ENCODE measurements at regions not wholly inside any gene's neighbourhood (a gene's known extent, or its start where the extent isn't known, plus 50 kb on each side); places are given as distances from the start of the nearest gene placed in this dataset.
"Not testable (repeated sequence)": the region's sequence is repeated elsewhere in the genome, so short reads cannot be mapped to it uniquely, and the experiment has no call there.

DNA sequence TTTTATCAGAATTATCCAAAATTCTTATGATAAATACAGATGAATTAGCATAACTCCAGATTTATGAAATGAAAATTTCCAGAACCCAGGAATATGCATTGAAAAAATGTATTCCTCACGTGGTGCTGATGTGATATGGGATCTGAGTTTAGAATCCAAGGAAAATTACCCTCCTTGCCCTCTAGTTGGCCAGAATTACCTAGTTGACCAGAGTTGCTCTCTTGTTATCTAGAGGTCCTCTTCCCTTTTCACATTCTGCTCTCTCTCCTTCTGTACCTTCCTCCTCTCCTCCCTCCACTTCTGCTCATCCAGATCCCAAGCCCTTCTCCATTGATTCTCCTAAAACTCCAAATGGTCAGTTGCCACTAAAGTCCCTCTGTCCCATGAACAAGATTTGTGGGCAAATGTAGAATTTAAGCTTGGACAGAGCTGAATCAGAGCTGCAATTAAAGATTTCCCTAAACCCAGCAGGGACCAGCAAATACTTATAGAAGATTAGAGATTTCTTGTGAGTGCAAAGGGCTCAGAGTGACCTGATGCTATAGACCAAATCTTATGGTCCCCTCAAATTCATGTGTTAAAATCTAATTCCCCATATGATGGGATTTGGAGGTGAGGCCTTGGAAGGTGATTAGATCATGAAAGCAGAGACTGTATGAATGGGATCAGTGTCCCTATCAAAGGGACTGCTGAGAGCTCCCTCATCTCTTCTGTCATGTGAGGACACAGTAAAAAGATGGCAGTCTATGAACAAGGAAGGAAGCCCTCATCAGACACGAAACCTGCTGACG is 103.2 kb upstream of the IGLL5 start:
- no peak for DNase-seq

DNA sequence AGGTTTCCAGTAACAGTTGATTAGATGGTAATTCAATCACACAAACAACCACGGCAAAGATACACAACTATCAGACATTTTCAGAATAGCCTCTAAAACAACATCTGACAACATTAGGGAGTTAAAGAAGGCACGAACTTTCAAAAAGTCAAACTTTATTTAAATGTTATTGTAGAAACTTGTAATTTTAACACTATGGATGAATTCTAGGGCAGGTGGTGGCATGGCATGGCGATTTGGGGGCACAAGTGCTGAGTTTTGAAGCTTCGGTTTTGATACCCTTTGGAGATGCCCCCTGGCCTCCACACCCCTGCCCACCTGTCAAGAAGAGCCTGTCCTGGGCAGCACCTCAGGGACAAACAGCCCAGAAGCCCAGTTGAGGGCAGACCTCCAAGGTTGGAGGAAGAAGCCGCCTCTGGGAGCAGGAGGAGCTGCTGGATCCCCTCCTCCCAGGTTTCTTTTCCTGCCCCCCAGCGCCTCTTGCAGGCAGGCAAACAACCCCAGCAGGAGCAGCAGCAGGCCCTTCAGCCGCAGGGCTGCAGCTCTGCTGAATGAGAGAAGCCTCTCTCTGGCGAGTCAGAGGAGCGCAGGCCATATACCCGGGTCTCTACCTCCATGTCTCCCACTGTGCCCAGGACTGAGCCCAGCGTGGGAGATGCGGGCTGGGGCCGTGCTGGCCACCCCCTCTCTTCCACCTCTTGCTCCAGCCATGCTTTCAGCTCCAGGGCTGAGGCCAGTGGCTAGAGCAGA is 102.1 kb upstream of the IGLL5 start:
- DNase-seq = no peak

DNA sequence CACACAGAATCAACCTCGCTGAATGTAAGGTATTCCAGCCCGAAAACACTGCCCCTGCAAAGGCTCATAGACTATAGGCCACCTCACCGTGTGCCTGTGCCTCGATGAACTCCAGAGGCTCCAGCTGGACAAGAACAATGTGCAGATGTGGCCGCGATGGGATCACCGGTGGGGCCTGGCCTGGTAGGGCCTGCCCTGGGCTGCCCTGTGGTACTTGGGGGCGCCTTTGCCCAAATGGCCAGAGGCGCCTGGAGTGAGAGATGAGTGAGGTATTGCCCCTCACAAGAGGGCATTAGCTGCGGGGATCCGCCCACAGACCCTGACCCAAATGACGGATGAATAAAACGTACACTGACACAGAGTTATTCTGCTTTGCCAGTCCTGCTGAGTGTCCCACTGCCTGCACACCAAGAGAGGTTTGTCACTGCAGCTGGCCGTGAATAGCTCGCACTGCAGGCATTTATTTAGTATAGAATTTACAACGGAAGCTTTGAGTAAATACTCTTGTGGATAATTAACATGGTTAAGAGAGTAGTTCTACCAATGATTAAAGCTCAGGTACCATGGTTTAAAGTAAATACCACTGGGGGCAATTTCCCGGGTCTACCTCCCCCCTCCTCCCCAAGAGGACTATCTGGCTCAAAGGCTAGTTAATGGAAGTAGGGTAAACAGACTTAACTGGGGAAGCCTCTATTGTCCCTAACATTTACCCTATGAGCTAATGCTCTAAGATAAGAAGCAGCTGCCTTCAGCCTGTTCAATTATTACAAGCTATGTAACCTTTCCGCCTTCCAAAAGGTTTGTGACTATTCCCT is 101.1 kb upstream of the IGLL5 start:
- DNase-seq = no peak

DNA sequence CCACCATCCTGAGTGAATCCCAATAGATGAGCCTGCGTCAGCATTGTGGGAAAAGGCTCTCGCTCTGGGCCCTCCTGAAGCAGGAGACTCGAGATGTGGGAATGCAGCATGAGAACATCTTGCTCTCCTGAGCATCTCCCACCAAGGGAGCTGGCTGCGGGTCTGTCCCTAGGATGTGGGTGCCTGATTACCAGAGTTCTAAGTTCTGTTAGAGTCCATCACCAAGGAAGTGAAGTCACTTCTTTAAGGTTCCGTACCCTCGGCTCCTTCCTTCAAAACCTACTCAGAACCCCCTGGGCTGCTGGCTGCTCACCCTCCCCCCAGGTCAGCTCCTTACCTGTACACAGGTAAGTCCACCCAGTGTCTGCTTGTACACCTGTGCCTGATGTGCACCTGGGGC is 100.5 kb upstream of the IGLL5 start:
- DNase-seq = no peak

DNA sequence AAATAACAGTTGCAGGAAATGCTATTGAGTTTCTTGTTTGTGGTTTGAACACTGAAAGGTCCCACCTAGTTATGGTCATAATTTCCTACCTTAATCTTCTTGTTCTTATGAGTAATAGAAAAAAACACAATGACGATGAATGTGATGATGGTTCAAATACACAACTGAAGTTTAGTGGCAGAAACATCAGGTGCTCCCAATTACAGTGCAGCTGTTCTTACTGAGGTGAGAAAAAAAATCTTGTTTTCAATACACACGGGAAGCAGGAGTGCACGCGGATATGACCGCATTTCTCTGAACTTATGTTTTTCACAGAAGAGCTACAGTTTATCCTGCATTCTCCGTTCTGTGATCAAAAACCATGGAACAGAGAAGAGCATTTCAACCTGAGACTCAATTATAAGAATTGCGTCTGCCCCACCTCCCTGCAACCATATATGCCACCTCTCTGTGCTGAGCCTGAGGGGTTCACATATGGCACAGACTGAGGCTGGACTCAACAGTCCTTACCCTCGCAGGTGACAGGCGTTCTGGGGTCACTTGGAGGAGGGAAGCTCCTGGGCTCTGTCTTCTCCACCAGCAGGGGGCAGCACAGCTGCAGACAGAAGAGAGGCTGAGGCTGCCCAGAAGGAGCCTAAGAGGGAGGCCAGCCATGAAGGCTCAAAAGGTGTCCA is 99.7 kb upstream of the IGLL5 start:
- DNase-seq = peak; percentile 27 to 63 (median 51)

DNA sequence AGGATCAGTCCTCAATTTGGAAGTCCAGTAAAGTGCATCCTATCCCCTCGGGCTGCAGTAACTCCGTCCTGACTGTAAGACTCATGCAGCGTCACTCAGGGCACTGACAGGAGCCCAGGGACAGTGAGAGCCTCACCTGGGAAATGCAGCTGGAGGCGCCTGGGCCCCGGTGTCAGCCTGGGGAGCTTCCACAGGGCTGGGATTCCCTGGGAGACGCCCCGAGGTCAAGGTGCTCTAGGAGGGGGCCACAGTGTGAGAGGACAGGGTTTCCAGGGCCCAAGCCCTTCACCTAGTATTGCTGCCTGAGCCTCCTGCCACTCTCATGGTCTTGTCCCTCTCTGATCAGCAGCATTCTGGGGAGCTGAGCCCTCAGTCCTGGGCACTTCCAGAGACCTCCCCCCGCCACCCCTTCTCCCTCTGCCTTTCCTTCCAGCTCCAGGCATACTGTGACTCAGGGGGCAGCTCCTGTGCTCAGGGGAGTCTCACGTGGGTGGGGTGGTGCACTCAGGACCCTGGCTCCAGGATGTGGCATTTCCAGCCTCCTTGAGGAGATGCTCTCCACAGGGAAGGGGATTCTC is 99.1 kb upstream of the IGLL5 start:
- no peak for DNase-seq

DNA sequence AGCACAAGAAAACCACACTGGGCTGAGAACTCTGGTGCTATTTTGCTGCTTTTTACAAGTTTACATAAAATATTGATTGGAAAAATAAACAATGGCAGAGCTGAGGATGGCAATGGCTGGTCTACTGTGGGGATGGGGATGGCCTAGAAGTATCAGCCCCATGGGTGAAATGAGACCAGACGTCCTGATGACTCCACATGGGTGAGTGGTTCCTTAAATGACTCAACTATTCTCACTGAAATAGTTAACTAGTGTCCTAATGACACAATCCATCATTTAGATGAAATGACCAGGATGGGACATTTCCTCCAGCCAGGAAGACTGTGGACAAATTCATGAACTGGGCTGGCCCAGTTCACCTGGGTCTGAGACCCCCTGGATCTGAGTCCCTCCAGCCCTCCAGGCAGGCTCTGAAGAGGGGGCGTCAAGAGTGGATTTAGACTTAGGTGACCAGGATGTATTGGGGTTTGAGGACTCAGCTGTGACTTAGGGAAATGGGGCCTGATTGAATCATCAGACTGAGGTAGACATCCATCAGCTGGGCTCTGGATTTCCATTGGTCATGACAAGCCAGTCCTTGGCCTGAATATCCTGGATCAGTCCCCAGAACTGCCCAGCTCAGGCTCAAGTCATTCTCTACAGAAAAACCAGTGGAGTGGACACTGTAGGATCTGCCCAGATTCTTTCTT is 98.2 kb upstream of the IGLL5 start:
- DNase-seq = no peak

DNA sequence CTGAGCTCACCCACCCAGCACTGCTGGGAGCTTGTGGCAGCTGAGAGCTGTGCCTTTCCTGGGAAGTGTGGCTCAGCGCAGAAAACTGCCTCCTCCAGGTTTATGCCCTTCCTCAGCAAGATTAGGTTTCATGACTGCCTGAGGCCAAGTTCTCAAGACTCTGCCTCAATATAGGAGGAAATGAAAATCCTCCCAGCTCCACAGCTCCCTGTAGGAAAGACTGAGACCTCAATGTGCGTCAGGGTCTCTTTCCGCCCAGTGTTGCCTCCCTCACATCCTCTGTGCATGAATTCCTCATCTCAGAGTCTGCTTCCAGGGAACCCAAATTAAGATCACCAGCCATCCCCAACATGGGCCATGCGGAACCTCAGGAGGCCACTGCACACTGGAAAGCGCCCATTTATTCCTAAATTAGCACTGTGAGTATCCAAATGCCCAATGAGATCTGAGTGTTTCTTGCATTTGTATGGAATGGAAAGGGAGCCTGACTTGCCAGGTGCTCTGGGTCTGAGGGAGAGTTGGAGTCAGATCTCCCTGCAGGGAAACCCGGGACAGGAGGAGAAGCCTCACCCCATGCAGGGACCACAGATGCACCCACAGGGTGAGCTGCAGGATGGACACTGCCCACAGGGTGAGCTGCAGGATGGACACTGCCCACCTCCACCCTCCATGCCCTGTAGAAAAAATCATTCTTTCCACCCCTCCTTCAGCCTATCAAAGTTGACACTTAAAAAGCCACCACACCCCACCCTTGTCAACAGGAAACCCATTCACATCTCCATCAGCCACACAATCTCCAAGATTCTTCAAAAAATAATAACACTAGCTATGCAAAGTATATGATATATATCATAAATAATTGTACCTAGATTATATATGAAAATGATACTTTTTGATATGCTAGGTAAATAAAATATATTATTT is 97.4 kb upstream of the IGLL5 start:
- no peak for DNase-seq

DNA sequence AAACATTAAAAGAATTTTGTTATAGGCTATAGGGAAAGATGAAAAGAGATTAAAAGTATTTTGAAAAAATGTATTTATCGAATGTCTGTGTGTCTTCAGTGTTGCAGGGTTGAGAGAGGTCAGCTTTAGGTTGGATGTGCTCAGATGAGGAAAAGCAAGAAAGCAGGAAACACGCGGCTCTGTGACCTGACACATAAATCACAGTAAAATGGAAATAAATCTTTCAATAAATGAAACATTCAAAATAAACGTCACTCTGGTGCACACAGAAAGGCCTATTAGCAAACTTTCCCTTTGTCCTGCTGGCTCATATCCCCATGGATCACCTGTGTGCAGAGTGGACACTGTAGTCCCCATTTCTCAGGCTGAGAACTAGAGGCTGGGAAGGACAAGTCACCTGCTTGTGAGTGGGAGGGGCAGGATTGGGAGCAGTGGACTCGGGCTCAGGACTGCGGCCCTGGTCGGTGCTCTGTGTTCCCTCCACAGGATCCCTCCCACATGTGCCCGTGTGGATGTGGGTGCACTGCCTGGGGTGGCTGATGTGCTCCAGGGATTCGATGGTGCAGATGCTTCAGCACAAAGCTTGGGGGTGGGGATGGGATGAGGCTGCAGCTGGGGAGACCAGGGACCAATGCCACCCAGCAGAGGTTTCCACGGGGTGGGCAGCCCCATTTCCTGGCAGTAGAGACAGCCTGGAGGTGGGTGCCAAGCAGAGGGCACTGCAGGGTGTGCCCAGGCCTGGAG is 96.0 kb upstream of the IGLL5 start:
- DNase-seq = no peak

DNA sequence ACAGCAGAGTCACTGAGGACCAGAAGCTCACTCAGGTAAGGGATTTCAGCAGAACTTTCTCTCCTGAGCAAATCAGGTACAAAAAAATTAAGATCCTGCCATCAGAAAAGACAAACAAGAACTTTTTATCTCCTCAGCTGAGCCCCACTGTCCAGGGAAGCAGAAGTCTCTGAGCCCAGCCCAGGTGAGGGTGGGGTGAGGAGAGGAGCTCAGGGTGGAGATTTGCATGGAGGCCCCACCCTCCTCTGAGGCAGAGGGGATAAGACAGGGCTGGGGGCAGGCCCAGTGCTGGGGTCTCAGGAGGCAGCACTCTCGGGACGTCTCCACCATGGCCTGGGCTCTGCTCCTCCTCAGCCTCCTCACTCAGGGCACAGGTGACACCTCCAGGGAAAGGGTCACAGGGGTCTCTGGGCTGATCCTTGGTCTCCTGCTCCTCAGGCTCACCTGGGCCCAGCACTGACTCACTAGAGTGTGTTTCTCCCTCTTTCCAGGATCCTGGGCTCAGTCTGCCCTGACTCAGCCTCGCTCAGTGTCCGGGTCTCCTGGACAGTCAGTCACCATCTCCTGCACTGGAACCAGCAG is 95.3 kb upstream of the IGLL5 start:
- not testable (repeated sequence) for DNase-seq

DNA sequence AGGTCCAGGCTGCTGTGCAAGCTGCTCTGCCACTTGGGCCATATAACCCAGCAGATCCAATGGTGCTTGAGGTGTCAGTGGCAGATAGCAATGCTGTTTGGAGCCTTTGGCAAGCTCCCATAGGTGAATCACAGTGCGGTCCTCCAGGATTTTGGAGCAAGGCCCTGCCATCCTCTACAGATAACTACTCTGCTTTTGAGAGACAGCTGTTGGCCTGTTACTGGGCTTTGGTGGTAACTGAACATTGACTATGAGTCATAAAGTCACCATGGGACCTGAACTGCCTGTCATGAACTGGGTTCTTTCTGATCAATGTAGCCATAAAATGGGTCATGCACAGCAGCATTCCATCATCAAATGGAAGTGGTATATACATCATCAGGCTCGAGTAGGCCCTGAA is 92.0 kb upstream of the IGLL5 start:
- not testable (repeated sequence) for DNase-seq

DNA sequence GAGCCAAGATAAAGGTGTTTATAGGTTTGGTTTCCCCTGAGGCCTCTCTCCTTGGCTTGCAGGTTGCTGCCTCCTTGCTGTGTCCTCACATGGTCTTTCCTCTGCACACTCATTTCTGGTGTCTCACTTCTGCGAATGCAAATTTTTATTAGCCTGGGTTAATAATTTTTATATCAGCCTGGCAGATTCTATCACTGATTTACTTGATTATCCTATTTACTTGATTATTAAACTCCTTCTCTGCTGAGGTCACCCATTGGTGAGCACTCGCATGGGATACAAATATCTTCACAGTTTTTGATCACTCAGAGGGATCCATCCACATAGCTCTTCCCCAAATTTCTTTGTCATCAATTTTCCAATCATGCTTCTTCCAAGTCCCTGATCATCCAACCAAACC is 90.9 kb upstream of the IGLL5 start:
- DNase-seq = no peak

DNA sequence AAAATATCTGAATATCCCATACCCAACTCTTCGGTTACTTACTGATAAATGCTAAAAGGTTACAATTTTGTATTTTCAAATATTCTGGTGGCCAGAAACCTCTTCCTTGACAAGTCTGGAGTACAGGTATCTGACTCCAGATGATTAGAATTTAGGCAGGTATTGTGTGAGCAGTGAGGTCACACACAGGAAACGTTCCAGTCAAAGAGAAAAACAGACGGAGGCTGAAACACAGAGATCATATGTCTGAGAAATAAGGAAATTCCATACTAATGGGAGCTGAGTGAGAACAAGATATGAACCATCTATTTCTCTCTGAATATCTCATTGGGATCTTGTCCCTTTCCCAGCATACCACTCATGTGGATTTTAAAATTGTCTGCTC is 89.4 kb upstream of the IGLL5 start:
- DNase-seq = no peak

DNA sequence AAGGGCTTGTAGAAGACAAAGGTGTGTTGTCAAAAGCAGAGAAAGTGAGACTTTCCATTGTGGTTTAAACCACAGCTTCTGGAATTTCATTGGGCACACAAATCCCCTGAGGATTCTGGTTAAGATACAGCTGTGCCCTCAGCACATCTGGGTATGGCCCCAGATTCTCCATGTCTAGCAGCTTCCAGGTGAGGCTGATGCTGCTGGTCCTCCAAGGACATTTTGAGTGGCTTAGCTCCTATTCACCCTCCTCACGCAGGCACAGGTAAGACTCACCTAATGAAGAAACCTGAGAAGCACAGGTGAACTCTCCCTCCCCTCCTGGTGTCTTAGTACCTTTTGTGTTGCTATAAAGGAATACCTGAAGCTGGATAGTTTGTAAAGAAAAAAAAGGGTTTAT is 88.9 kb upstream of the IGLL5 start:
- no peak for DNase-seq

DNA sequence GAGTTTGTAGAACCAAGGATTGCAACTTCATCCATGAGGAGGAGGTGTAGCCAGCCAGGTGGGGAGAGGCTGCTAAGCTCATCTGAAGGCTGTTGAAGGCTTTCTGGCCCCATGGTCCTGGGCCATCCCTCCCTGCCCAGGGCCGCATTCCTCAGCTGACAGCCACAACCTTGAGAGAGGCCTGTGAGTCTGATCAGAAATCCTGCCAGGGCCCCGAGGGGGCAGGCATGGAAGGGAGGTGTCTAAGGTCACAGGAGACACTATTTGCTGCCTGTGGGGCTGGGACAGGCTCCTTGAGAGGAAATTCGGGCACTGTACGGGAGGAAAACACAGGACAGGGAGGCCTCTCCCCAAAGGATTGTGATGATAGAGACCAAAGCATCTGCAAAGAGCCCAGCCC is 88.1 kb upstream of the IGLL5 start:
- DNase-seq = no peak

DNA sequence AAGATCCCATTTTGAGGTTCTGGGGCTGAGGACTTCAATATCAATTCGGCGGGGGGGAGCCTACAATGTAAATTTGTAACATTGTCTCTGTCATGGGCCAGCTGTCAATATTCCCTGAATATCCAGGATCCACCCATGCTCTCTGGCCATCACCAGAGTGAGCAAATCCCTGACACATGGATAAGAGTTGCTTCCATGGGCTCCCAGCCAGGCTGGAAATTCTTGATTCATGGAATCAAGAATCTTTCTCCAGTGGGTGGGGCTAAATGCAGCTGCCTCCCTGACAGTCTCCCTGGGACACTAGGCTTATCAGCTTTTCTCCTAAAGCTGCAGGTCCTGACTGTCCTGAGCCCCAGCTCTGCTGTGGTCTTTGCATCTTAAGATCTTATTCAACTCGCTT is 86.9 kb upstream of the IGLL5 start:
- no peak for DNase-seq

DNA sequence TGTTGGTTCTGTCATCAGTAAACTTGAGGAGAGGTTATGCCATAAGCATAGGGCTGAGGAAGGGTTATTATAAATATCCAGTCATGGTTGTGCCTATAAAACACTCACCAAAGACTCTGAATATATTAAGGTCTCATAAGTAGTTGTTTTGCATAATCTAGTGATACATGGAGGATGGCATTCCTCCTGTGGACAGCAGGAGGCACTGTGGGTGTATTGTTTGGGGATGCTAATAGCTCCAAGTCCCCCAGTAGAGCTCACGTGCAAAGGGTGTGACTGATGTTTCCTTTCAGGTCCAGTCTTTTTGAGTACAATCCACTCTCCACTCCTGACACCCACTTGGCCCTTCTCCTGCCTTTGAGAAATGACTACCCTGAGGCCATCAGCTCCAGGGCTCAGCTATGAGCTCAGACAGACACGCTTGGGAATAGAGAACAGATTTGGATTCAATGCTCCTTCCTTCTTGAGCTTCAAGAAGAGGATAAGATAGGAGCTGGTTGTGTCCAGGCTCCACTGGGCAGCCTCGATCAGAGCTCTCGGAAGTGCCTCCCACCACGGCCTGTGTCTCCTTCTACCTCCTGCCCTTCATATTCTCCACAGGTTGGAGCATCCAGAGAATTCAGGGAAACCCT is 85.2 kb upstream of the IGLL5 start:
- DNase-seq = peak in 2 of 5 donors; percentile 35 to 51

DNA sequence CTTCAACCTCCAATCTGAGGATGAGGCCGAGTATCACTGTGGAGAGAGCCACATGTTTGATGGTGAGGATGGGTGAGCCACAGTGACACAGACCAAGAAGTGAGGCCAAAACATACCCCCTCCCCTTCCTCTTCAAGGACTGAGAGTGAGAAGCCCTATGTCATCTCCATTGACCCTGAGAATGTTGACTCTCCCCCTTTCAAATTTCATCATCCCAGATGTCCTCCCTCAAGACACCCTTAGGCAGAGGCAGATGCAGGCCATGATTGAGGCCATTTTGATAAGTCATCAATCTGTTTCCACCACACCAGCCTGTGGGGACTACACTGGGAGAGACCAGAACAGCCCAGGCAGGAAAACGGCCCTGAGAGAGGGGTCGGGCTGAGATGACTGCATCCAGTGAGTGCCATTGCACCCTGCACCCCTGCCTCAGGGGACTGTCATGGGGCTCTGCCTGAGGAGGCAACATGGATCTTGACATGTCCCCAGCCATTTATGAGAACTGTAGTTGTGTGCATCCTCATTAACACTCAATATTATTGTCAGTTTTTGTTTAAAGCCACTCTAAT is 84.2 kb upstream of the IGLL5 start:
- no peak for DNase-seq

DNA sequence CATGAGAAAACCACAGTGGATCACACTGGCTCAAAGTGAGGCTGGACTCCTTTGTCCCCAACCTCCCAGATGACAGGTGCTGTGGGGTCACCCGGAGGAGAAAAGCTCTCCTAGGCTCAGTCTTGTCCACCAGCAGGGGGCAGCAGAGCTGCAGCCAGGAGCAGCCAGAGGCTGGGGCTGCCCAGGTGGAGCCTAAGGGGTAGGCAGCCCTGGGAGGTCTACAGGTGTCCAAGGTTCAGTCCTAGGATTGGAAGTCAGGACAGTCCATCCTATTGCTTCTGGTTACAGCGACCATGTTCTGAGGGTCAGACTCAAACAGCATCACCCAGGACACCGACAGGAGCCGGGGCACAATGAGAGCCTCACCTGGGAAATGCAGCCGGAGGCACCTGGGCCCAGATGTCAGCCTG is 77.6 kb upstream of the IGLL5 start:
- DNase-seq = peak; percentile 49 to 76 (median 61)
